Cardiac muscle cell (in vitro differentiated cells and primary cell): ENCODE measurements at regions not wholly inside any gene's neighbourhood (a gene's known extent, or its start where the extent isn't known, plus 50 kb on each side); places are given as distances from the start of the nearest gene placed in this dataset.

Experiments
- DNase-seq, 2 donors: peaks; one replicate each; pipeline versions ENCODE4 v3.0.0 to v3.0.0-alpha.2; 2010 to 2017; ENCODE audit warnings: low read depth in 1 of 2, low spot score in 1 of 2
- H3K27ac ChIP-seq: fragments of 200-600 bp; sonication (generic); 2 replicates; pipeline ENCODE4 v1.5.1; 2016
- H3K27me3 ChIP-seq: fragments of 200-600 bp; sonication (generic); 2 replicates; pipeline ENCODE4 v1.6.0; 2016; ENCODE audit warnings: control low read depth
- H3K36me3 ChIP-seq: fragments of 200-600 bp; sonication (generic); 2 replicates; pipeline ENCODE4 v1.5.1; 2016; ENCODE audit warnings: control low read depth
- H3K4me1 ChIP-seq: fragments of 200-600 bp; sonication (generic); 2 replicates; pipeline ENCODE4 v1.8.1; 2017; ENCODE audit warnings: low read depth, mild to moderate bottlenecking, mixed run types
- H3K4me3 ChIP-seq: fragments of 200-600 bp; sonication (generic); 2 replicates; pipeline ENCODE4 v1.5.1; 2016; ENCODE audit warnings: mild to moderate bottlenecking
- H3K9me3 ChIP-seq: fragments of 200-600 bp; sonication (generic); 2 replicates; pipeline ENCODE4 v1.5.1; 2017; ENCODE audit warnings: low read depth, mild to moderate bottlenecking, control low read depth
- TF ChIP-seq, protein P1 (sequence below): IDR thresholded peaks from 2 replicates; pipeline ENCODE4 v1.5.1; 2012; ENCODE audit warnings: low read depth, mild to moderate bottlenecking, low read length

- Histone ChIP-seq H3K27ac (no peak overlapping the region), H3K27me3 (no peaks in the 10 kb centered on the region), H3K4me3 (no peak overlapping the region), H3K4me1 (peaks cover 4% of the 10 kb centered on the region), H3K36me3 (no peaks in the 10 kb centered on the region), H3K9me3 (no peaks in the 10 kb centered on the region)
- DNase-seq = no peak
- TF ChIP-seq, protein P1, sequence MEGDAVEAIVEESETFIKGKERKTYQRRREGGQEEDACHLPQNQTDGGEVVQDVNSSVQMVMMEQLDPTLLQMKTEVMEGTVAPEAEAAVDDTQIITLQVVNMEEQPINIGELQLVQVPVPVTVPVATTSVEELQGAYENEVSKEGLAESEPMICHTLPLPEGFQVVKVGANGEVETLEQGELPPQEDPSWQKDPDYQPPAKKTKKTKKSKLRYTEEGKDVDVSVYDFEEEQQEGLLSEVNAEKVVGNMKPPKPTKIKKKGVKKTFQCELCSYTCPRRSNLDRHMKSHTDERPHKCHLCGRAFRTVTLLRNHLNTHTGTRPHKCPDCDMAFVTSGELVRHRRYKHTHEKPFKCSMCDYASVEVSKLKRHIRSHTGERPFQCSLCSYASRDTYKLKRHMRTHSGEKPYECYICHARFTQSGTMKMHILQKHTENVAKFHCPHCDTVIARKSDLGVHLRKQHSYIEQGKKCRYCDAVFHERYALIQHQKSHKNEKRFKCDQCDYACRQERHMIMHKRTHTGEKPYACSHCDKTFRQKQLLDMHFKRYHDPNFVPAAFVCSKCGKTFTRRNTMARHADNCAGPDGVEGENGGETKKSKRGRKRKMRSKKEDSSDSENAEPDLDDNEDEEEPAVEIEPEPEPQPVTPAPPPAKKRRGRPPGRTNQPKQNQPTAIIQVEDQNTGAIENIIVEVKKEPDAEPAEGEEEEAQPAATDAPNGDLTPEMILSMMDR = no peak
Observed at GRCh38 chr6:6495851-6496250, 92.7 kb upstream of the LY86 start.

DNA sequence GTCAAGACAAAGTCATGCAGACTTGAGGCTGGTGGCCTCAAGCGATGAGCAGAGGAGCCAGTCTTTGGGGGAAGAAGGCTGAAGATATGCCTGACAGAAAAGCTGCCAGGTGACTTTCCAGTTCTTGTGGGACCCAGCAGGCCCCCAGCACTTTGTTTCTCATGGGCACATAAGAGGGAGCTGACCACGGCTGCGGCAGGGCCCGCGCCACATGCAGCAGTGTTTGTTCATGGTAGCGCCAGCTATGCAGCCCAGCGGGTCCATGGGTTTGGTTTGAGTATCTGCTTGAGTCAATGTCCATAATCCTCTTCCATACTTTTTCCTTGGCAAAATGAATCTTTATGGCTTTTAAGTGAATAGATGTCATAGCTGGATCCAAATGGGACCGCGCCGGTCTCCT lies 91.0 kb upstream of the LY86 start:
- H3K36me3 ChIP-seq = no peaks in the 10 kb centered on the region
- no peak for DNase-seq
- H3K27me3 ChIP-seq = no peaks in the 10 kb centered on the region
- TF ChIP-seq, protein P1 = no peak
- peaks cover 4% of the 10 kb centered on the region for H3K4me1 ChIP-seq
- H3K27ac ChIP-seq = no peak overlapping the region
- H3K4me3 ChIP-seq = no peak overlapping the region
- H3K9me3 ChIP-seq = no peaks in the 10 kb centered on the region

DNA sequence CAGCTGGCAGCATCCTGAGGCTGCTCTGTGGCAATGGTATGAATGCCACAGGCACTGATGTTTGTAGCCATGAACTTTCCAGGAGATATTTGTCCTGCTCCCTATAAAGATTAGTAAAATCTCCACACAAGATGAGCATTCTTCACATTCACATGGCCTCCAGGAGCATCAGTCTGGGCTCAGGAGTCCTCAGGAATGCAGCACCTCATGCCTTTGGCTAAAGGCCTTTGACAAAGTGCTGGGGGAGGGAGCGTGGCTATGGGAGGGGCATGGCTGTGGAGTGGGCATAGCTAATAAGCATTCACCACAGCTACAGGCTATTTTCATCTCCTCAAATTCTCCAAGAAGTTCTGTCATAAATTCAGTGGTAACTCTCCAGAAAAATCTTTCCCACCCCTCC lies 90.5 kb upstream of the LY86 start:
- Histone ChIP-seq H3K27ac (no peak overlapping the region), H3K4me3 (no peak overlapping the region), H3K36me3 (no peaks in the 10 kb centered on the region), H3K4me1 (peaks cover 4% of the 10 kb centered on the region), H3K27me3 (no peaks in the 10 kb centered on the region), H3K9me3 (no peaks in the 10 kb centered on the region)
- TF ChIP-seq, protein P1 = no peak
- DNase-seq = no peak

- TF ChIP-seq, protein P1 = no peak
- Histone ChIP-seq H3K27me3 (no peaks in the 10 kb centered on the region), H3K4me3 (no peak overlapping the region), H3K9me3 (no peaks in the 10 kb centered on the region), H3K36me3 (no peaks in the 10 kb centered on the region), H3K4me1 (peaks cover 4% of the 10 kb centered on the region), H3K27ac (no peak overlapping the region)
- DNase-seq = no peak
Observed at GRCh38 chr6:6503191-6503590, 85.3 kb upstream of the LY86 start.

DNA sequence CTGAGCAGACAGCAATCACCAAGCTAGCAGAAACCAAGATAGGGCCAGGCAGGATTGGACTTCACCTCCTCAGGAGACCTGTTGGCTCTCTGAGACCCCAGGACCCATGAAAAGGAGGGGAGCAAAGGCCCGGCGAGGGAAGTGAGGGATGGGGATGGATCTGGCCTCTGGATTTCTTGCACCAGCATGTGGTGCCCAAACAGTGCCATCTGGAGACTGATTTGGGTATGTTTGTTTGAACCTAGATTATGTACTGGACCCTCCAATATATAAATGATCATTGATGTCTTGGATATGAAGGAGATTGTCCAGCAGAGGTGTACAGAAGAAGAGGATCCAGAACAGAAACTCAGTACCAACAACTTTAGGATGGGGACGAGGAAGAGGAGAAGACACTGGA lies 83.4 kb upstream of the LY86 start:
- H3K36me3 ChIP-seq = no peaks in the 10 kb centered on the region
- no peak for DNase-seq

More for the DNA sequence above, 83.4 kb upstream of the LY86 start:
- TF ChIP-seq, protein P1 = no peak
- Histone ChIP-seq H3K27me3 (no peaks in the 10 kb centered on the region), H3K4me1 (no peaks in the 10 kb centered on the region), H3K4me3 (no peak overlapping the region), H3K27ac (no peak overlapping the region), H3K9me3 (no peaks in the 10 kb centered on the region)
